HAP-1 (cell line): ENCODE measurements at regions not wholly inside any gene's neighbourhood (a gene's known extent, or its start where the extent isn't known, plus 50 kb on each side); places are given as distances from the start of the nearest gene placed in this dataset.
A peak's percentile ranks its signal among the peaks of the same experiment; 100 is the strongest.

Experiments
- DNase-seq, 2 experiments: peaks; one replicate each; pipeline ENCODE4 v3.0.0-alpha.2; 2016 to 2020; ENCODE audit warnings: low spot score in 2 of 2
- H3K27me3 ChIP-seq: fragments of 250-450 bp; sonication (Bioruptor Pico); 2 replicates; pipeline ENCODE4 v1.5.1; 2020; ENCODE audit warnings: low read depth, mild to moderate bottlenecking, moderate library complexity
- H3K36me3 ChIP-seq: fragments of 250-450 bp; sonication (Bioruptor Pico); replicated peaks from 2 replicates; pipeline ENCODE4 v1.5.1; 2020; ENCODE audit warnings: mild to moderate bottlenecking
- H3K4me1 ChIP-seq: fragments of 250-450 bp; sonication (Bioruptor Pico); 2 replicates; pipeline ENCODE4 v1.5.1; 2020; ENCODE audit warnings: mild to moderate bottlenecking
- H3K4me3 ChIP-seq: fragments of 250-450 bp; sonication (Bioruptor Pico); 2 replicates; pipeline ENCODE4 v1.5.1; 2020; ENCODE audit warnings: mild to moderate bottlenecking, moderate library complexity
- H3K9me3 ChIP-seq: fragments of 250-450 bp; sonication (Bioruptor Pico); 2 replicates; pipeline ENCODE4 v1.5.1; 2020; ENCODE audit warnings: mild to moderate bottlenecking, moderate library complexity
- in situ Hi-C: fragments of 300-500 bp; cut with MboI; formaldehyde crosslinking; loops from 3 replicates; pipeline ENCODE4 v1.14.3; 2020; ENCODE audit warnings: low sequenced_read_pairs, inconsistent platforms, mixed read lengths

- DNase-seq: no peak
- Histone ChIP-seq H3K9me3 (no peaks in the 10 kb centered on the region), H3K4me3 (no peak overlapping the region), H3K27me3 (no peaks in the 10 kb centered on the region), H3K36me3 (no peaks in the 10 kb centered on the region), H3K4me1 (no peaks in the 10 kb centered on the region; the same call in 1 of the 2 replicates)
- in situ Hi-C loops: no loop called here
Measured at GRCh38 chr10:121332829-121333765, 265.1 kb downstream of the FGFR2 start.

GRCh38 chr10:121335386-121335925 is 262.8 kb downstream of the FGFR2 start:
- H3K4me3 ChIP-seq: no peak overlapping the region
- H3K9me3 ChIP-seq: no peaks in the 10 kb centered on the region
- in situ Hi-C loops: no loop called here

GRCh38 chr10:121337427-121337826 is 260.8 kb downstream of the FGFR2 start:
- H3K4me1 ChIP-seq: peaks cover 24% of the 10 kb centered on the region
- in situ Hi-C loops: no loop called here
- no peak for DNase-seq
- no peaks in the 10 kb centered on the region for H3K27me3 ChIP-seq
- no peaks in the 10 kb centered on the region for H3K9me3 ChIP-seq
- no peaks in the 10 kb centered on the region for H3K36me3 ChIP-seq
- no peak overlapping the region for H3K4me3 ChIP-seq

More at GRCh38 chr10:121335386-121335925, 262.8 kb downstream of the FGFR2 start:
- peaks cover 14% of the 10 kb centered on the region for H3K4me1 ChIP-seq
- H3K36me3 ChIP-seq: no peaks in the 10 kb centered on the region
- DNase-seq: no peak
- H3K27me3 ChIP-seq: no peaks in the 10 kb centered on the region

GRCh38 chr10:121338206-121338980 is 259.9 kb downstream of the FGFR2 start:
- in situ Hi-C loops: no loop called here
- DNase-seq: no peak
- Histone ChIP-seq H3K9me3 (no peaks in the 10 kb centered on the region), H3K4me3 (no peak overlapping the region), H3K27me3 (no peaks in the 10 kb centered on the region), H3K4me1 (peaks cover 24% of the 10 kb centered on the region), H3K36me3 (no peaks in the 10 kb centered on the region)

- H3K4me3 ChIP-seq: no peak overlapping the region
- H3K36me3 ChIP-seq: no peaks in the 10 kb centered on the region
- no peak for DNase-seq
- H3K27me3 ChIP-seq: no peaks in the 10 kb centered on the region
- in situ Hi-C loops: no loop called here
- no peaks in the 10 kb centered on the region for H3K9me3 ChIP-seq
- H3K4me1 ChIP-seq: peaks cover 24% of the 10 kb centered on the region
Measured at GRCh38 chr10:121339114-121339513, 259.1 kb downstream of the FGFR2 start.

- Histone ChIP-seq H3K27me3 (no peaks in the 10 kb centered on the region), H3K9me3 (no peaks in the 10 kb centered on the region), H3K4me3 (no peak overlapping the region), H3K4me1 (peaks cover 24% of the 10 kb centered on the region), H3K36me3 (no peaks in the 10 kb centered on the region)
- in situ Hi-C loops: no loop called here
- DNase-seq: peak; percentile 55 to 63
Measured at GRCh38 chr10:121340271-121340831, 257.9 kb downstream of the FGFR2 start.

GRCh38 chr10:121351540-121351939 is 246.7 kb downstream of the FGFR2 start:
- no peak for DNase-seq
- no peaks in the 10 kb centered on the region for H3K4me1 ChIP-seq
- no peaks in the 10 kb centered on the region for H3K27me3 ChIP-seq
- H3K9me3 ChIP-seq: no peaks in the 10 kb centered on the region
- no peak overlapping the region for H3K4me3 ChIP-seq
- H3K36me3 ChIP-seq: no peaks in the 10 kb centered on the region
- in situ Hi-C loops: no loop called here

GRCh38 chr10:121352231-121352855 is 245.9 kb downstream of the FGFR2 start:
- H3K27me3 ChIP-seq: no peaks in the 10 kb centered on the region
- no peaks in the 10 kb centered on the region for H3K9me3 ChIP-seq
- H3K36me3 ChIP-seq: no peaks in the 10 kb centered on the region
- no peaks in the 10 kb centered on the region for H3K4me1 ChIP-seq
- in situ Hi-C loops: no loop called here
- H3K4me3 ChIP-seq: no peak overlapping the region
- no peak for DNase-seq

GRCh38 chr10:121355161-121355560 is 243.1 kb downstream of the FGFR2 start:
- Histone ChIP-seq H3K27me3 (no peaks in the 10 kb centered on the region), H3K4me1 (no peaks in the 10 kb centered on the region), H3K9me3 (no peaks in the 10 kb centered on the region), H3K36me3 (no peaks in the 10 kb centered on the region), H3K4me3 (no peak overlapping the region)
- in situ Hi-C loops: no loop called here
- DNase-seq: no peak

GRCh38 chr10:121356183-121356582 is 242.1 kb downstream of the FGFR2 start:
- H3K4me3 ChIP-seq: no peak overlapping the region
- no peaks in the 10 kb centered on the region for H3K4me1 ChIP-seq
- H3K9me3 ChIP-seq: no peaks in the 10 kb centered on the region
- no peaks in the 10 kb centered on the region for H3K27me3 ChIP-seq
- no peaks in the 10 kb centered on the region for H3K36me3 ChIP-seq
- DNase-seq: no peak
- in situ Hi-C loops: no loop called here

- no peak for DNase-seq
- in situ Hi-C loops: no loop called here
- Histone ChIP-seq H3K4me3 (no peak overlapping the region), H3K36me3 (no peaks in the 10 kb centered on the region), H3K4me1 (no peaks in the 10 kb centered on the region), H3K27me3 (no peaks in the 10 kb centered on the region), H3K9me3 (no peaks in the 10 kb centered on the region)
Measured at GRCh38 chr10:121357401-121357800, 240.8 kb downstream of the FGFR2 start.

GRCh38 chr10:121362026-121362425 is 236.2 kb downstream of the FGFR2 start:
- Histone ChIP-seq H3K27me3 (no peaks in the 10 kb centered on the region), H3K4me1 (no peaks in the 10 kb centered on the region), H3K9me3 (no peaks in the 10 kb centered on the region), H3K4me3 (no peak overlapping the region), H3K36me3 (no peaks in the 10 kb centered on the region)
- in situ Hi-C loops: no loop called here
- no peak for DNase-seq

- H3K27me3 ChIP-seq: no peaks in the 10 kb centered on the region
- in situ Hi-C loops: no loop called here
- H3K36me3 ChIP-seq: no peaks in the 10 kb centered on the region
- H3K4me3 ChIP-seq: no peak overlapping the region
- H3K4me1 ChIP-seq: peaks cover 4% of the 10 kb centered on the region
- DNase-seq: no peak
- no peaks in the 10 kb centered on the region for H3K9me3 ChIP-seq
Measured at GRCh38 chr10:121365566-121365965, 232.7 kb downstream of the FGFR2 start.
